Uterus (tissue), 3 donors: ENCODE measurements at regions not wholly inside any gene's neighbourhood (a gene's known extent, or its start where the extent isn't known, plus 50 kb on each side); places are given as distances from the start of the nearest gene placed in this dataset.

Source experiments
- DNase-seq, 2 donors: peaks; one replicate each; pipeline ENCODE4 v3.0.0-alpha.2; 2019 to 2020
- H3K27ac ChIP-seq, 2 donors: fragments of 200-600 bp; sonication (generic); 1 replicate in 1 of 2; 2 replicates in 1 of 2; pipeline ENCODE4 v1.5.1; 2016 to 2018
- H3K27me3 ChIP-seq, 2 donors: fragments of 200-600 bp; sonication (generic); one replicate each; pipeline ENCODE4 v1.5.1; 2018 to 2019; ENCODE audit warnings: control low read depth in 1 of 2
- H3K36me3 ChIP-seq, 2 donors: fragments of 200-600 bp; sonication (generic); one replicate each; pipeline ENCODE4 v1.5.1; 2019; ENCODE audit warnings: control low read depth in 1 of 2
- H3K4me1 ChIP-seq, 2 donors: fragments of 200-600 bp; sonication (generic); one replicate each; pipeline ENCODE4 v1.5.1; 2018 to 2019; ENCODE audit warnings: control low read depth in 1 of 2
- H3K4me3 ChIP-seq, 2 donors: fragments of 200-600 bp; sonication (generic); 1 replicate in 1 of 2; 2 replicates in 1 of 2; pipeline ENCODE4 v1.5.1; 2018 to 2019; ENCODE audit warnings: mild to moderate bottlenecking in 1 of 2
- H3K9me3 ChIP-seq, 2 donors: fragments of 200-600 bp; sonication (generic); one replicate each; pipeline ENCODE4 v1.5.1; 2019; ENCODE audit warnings: control low read depth in 1 of 2
- POLR2A ChIP-seq, 2 donors: fragments of 450-650 bp; IDR thresholded peaks; one replicate each; pipeline ENCODE4 v1.6.1; 2016; ENCODE audit warnings: antibody characterized with exemption in 2 of 2, mild to moderate bottlenecking in 1 of 2, moderate library complexity in 1 of 2
- intact Hi-C: fragments of 100-400 bp; cut with DNase I; formaldehyde crosslinking; loops from one replicate; pipeline ENCODE4 v1.15.1; 2023; ENCODE audit warnings: low total_unique reads
- TF ChIP-seq, protein P1 (sequence below), 4 experiments: fragments of 200-600 bp in 2 of 4; fragments of 450-650 bp in 2 of 4; sonication (generic) in 2 of 4; IDR thresholded peaks; one replicate each; pipeline ENCODE4 v1.5.1; 2016 to 2019; ENCODE audit warnings: antibody characterized with exemption in 4 of 4, mild to moderate bottlenecking in 2 of 4, moderate library complexity in 1 of 4
- donor health status: DM: yes; HTN: yes; CAD: no.

DNA sequence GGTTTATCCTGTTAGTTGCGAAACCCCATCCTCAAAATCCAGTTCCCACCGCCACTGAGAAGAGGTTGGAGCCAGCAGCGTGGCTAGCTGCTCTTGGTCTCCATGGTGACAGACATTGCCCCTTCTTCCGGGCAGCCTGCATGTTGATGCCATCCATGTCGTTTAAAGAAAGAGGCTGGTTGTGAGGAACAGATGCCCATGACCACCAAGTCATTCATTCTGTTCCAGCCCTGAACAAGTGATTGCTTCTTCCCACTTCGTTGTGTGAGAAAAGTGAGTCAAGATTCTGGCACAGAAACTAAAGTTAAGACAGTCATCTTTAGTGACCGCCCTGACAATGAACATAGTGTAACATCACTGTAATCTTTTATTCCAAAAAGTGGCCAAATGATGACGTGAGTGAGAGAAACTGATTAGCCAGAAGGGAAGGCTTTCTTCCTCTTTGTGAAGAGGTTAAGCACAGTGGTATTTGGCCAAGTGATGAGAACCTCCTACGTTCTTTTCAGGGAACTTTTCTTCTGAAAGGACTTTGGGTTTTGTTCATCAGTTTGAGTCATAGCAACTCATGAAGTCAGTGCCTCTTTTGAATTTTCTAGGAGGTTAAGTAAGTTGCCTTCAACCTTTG lies 272.5 kb downstream of the GALR1 start:
- TF ChIP-seq, protein P1, sequence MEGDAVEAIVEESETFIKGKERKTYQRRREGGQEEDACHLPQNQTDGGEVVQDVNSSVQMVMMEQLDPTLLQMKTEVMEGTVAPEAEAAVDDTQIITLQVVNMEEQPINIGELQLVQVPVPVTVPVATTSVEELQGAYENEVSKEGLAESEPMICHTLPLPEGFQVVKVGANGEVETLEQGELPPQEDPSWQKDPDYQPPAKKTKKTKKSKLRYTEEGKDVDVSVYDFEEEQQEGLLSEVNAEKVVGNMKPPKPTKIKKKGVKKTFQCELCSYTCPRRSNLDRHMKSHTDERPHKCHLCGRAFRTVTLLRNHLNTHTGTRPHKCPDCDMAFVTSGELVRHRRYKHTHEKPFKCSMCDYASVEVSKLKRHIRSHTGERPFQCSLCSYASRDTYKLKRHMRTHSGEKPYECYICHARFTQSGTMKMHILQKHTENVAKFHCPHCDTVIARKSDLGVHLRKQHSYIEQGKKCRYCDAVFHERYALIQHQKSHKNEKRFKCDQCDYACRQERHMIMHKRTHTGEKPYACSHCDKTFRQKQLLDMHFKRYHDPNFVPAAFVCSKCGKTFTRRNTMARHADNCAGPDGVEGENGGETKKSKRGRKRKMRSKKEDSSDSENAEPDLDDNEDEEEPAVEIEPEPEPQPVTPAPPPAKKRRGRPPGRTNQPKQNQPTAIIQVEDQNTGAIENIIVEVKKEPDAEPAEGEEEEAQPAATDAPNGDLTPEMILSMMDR (IDR thresholded peaks at IDR 0.05): no peak
- no peak for TF ChIP-seq POLR2A (IDR thresholded peaks at IDR 0.05)
- no peaks in the 10 kb centered on the region for H3K36me3 ChIP-seq
- H3K27me3 ChIP-seq: no peaks in the 10 kb centered on the region
- H3K27ac ChIP-seq: no peak overlapping the region
- no peaks in the 10 kb centered on the region for H3K9me3 ChIP-seq
- no peak for DNase-seq
- H3K4me3 ChIP-seq: no peak overlapping the region
- H3K4me1 ChIP-seq: no peaks in the 10 kb centered on the region
- intact Hi-C loops: no loop called here

- H3K4me3 ChIP-seq: no peak overlapping the region
- no peak for TF ChIP-seq POLR2A (IDR thresholded peaks at IDR 0.05)
- TF ChIP-seq, protein P1 (IDR thresholded peaks at IDR 0.05): no peak
- H3K9me3 ChIP-seq: no peaks in the 10 kb centered on the region
- H3K27ac ChIP-seq: no peak overlapping the region
- no peaks in the 10 kb centered on the region for H3K4me1 ChIP-seq
- intact Hi-C loops: no loop called here
- H3K27me3 ChIP-seq: no peaks in the 10 kb centered on the region
- no peaks in the 10 kb centered on the region for H3K36me3 ChIP-seq
- no peak for DNase-seq
Observed at GRCh38 chr18:77524909-77525308, 275.3 kb downstream of the GALR1 start.

DNA sequence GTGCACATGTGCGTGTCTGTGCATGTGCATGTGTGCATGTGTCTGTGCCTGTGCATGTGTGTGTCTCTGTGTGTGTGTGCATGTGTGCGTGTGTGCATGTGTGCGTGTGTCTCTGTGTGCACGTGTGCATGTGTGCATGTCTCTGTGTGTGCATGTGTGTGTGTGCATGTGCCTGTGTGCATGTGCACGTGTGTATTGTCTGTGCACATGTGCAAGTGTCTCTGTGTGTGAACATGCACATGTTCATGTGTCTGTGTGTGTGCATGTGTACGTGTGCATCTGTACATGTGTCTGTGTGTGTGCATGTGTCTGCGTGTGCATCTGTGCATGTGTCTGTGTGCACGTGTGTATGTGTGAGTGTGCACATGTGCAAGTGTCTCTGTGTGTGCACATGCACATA lies 277.3 kb downstream of the GALR1 start:
- H3K9me3 ChIP-seq: no peaks in the 10 kb centered on the region
- DNase-seq: no peak
- H3K27me3 ChIP-seq: no peaks in the 10 kb centered on the region
- H3K27ac ChIP-seq: no peak overlapping the region
- H3K4me1 ChIP-seq: no peaks in the 10 kb centered on the region
- H3K36me3 ChIP-seq: no peaks in the 10 kb centered on the region
- TF ChIP-seq, protein P1 (IDR thresholded peaks at IDR 0.05): no peak
- TF ChIP-seq POLR2A (IDR thresholded peaks at IDR 0.05): no peak
- no peak overlapping the region for H3K4me3 ChIP-seq
- intact Hi-C loops: no loop called here

- Histone ChIP-seq H3K4me3 (no peak overlapping the region), H3K36me3 (no peaks in the 10 kb centered on the region), H3K9me3 (no peaks in the 10 kb centered on the region), H3K4me1 (no peaks in the 10 kb centered on the region), H3K27me3 (no peaks in the 10 kb centered on the region), H3K27ac (no peak overlapping the region)
- intact Hi-C loops: no loop called here
- TF ChIP-seq, protein P1 (IDR thresholded peaks at IDR 0.05): no peak
- no peak for TF ChIP-seq POLR2A (IDR thresholded peaks at IDR 0.05)
- DNase-seq: no peak
Observed at GRCh38 chr18:77528872-77529271, 279.2 kb downstream of the GALR1 start.

DNA sequence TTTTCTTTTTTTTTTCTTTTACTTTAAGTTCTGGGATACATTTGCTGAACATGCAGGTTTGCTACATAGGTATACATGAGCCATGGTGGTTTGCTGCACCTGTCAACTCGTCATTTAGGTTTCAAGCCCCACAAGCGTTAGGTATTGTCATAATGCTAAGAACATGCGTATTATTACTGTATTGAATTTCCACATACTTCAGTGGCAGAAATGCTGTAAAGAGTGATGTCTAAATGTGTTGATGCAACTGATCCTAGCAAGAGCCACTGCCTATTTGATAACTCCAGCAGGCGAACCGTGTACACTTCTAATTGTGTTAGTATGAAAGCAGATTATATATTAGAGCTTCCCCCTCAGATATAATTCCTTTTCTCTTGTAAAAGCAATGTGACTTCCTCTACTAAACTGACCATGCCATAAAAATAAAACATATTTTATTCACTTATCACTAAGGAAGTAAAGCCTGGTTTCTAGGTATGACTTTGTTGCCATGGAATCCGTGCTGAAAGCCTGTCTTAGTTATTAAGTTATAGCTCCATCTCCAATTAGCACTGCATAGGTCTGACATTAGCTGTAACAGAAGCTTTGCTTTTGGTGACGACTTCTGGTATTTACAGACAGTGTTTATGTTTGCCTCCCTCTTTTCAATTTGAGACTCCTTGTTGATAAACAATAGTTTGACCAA lies 280.0 kb downstream of the GALR1 start:
- Histone ChIP-seq H3K27ac (no peak overlapping the region), H3K36me3 (no peaks in the 10 kb centered on the region), H3K4me3 (no peak overlapping the region), H3K9me3 (no peaks in the 10 kb centered on the region), H3K27me3 (no peaks in the 10 kb centered on the region), H3K4me1 (no peaks in the 10 kb centered on the region)
- no peak for DNase-seq
- intact Hi-C loops: no loop called here
- TF ChIP-seq POLR2A (IDR thresholded peaks at IDR 0.05): no peak
- TF ChIP-seq, protein P1 (IDR thresholded peaks at IDR 0.05): no peak
